22Rv1 (cell line): ENCODE measurements at regions not wholly inside any gene's neighbourhood (a gene's known extent, or its start where the extent isn't known, plus 50 kb on each side); places are given as distances from the start of the nearest gene placed in this dataset.
A peak's percentile ranks its signal among the peaks of the same experiment; 100 is the strongest.

Experiments
- H3K27ac ChIP-seq: fragments of 450-650 bp; 2 replicates; pipeline ENCODE4 v1.5.1; 2017
- ZFX ChIP-seq: fragments of 450-650 bp; IDR thresholded peaks from 2 replicates; pipeline ENCODE4 v1.6.1; 2017; ENCODE audit warnings: antibody characterized with exemption, borderline replicate concordance
- TF ChIP-seq, protein P1 (sequence below): fragments of 450-650 bp; IDR thresholded peaks from 2 replicates; pipeline ENCODE4 v1.5.1; 2017; ENCODE audit warnings: mild to moderate bottlenecking

DNA sequence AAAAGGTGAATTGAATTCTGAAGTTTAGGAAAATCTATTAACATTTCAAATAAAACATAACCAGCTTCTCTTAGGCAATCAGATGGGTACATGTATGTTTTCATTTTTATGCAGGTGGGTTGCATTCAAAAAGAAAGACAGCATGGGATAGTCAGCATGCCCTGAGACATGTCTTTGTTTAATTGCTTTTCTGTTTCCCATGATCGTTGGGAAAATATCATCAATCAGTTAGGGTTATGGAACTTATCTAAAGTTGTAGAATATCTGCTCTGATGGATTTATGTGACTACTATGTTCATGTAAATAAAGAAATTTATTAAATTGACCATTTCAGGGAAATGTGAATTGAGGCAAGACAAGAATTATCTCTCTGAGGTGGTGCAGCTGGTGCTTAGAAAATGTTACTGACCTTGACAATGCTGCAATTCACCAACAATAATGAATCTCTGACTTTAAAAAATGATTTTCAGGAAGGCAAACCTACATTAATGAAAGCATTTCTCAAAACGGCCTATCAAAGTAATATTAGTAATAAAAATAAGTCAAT is 112.7 kb downstream of the RFPL4B start:
- H3K27ac ChIP-seq: no peak overlapping the region
- no peak for TF ChIP-seq ZFX
- TF ChIP-seq, protein P1, sequence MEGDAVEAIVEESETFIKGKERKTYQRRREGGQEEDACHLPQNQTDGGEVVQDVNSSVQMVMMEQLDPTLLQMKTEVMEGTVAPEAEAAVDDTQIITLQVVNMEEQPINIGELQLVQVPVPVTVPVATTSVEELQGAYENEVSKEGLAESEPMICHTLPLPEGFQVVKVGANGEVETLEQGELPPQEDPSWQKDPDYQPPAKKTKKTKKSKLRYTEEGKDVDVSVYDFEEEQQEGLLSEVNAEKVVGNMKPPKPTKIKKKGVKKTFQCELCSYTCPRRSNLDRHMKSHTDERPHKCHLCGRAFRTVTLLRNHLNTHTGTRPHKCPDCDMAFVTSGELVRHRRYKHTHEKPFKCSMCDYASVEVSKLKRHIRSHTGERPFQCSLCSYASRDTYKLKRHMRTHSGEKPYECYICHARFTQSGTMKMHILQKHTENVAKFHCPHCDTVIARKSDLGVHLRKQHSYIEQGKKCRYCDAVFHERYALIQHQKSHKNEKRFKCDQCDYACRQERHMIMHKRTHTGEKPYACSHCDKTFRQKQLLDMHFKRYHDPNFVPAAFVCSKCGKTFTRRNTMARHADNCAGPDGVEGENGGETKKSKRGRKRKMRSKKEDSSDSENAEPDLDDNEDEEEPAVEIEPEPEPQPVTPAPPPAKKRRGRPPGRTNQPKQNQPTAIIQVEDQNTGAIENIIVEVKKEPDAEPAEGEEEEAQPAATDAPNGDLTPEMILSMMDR: no peak

DNA sequence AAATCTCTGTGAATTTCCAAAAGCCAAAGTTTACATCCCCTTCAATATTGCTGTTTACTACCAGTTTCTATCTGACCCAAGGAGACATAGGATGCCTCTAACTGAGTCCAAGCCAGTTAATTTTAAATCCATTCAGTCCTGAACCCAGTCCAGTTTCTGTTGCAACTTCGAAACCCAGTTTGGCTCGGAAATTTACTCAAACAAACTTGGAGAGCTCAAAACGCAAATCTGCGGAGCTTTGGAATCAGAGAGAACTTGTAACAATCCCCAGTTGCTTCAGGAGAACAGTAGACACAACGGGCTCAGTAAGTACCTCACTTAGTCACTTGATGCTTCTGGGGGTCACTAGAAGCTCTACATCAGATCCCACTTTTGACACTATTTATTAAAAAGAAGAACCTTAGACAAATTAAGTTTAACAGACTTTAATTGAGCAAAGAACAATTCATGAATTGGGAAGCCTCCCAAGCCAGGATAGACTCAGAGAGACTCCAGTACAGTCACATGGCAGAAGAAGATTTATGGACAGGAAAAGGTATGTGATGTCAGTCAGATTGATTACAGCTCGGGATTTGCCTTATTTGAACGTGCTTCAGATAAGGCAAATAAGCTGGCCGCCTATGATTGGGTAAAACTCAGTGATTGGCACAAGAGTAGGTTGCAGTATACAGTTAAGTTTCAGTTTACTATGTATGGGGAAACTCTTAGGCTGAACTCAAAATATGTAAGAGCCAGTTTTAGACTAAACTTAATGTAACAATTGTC is 118.0 kb downstream of the RFPL4B start:
- no peak for TF ChIP-seq ZFX
- TF ChIP-seq, protein P1: no peak
- H3K27ac ChIP-seq: no peak overlapping the region

DNA sequence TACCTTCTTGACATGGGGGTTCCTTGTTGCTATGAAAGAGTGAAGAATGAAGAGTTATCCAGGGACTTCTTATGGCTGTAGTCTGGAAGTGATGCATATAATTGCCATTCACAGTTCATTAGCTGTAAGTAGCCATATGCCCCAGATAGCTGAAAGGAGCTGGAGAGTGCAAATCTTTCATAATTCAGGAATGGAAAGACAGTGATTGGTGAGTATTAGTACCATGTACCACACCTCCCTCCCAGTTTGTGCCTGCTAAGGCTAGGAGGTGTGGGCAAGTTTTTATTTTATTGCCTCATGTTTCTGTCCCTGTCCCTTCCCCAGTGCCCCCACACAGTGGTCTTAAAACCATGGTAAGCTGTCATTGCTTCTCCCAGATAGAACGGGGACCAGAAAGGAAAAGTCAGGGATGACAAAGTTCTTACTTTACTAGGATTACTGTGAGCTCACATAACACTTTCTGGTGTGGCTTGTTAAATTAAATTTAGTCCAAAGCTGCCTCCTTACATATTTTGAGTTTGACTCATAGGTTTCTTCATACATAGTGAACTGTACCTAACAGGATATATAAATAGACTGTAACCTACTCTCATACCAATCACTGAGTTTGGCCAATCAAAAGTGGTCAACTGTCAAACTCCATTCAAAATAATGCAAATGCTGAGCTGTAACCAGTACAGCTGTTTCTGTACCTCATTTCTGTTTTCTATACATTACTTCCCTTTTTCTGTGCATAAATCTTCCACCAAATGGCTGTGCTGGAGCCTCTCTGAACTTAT is 119.4 kb downstream of the RFPL4B start:
- TF ChIP-seq, protein P1: no peak
- TF ChIP-seq ZFX: no peak
- no peak overlapping the region for H3K27ac ChIP-seq

DNA sequence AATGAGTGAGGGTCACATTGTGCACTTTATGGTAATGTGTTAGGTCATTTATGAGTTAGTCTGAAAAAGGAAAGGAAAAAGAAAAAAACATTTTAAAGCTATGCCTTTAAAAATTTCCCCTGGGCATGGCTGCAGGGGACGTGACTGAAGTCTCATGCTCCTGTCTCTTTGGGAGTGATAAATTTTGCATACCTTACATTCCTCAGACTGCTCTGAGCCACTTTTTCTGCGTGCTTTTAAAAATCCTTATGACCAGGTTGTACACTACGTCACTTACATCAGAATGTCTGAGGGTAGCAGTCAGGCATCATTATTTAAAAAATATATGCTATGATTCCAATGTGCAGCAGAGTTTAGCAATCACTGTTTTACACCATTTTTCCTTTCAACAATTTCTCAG is 121.2 kb downstream of the RFPL4B start:
- TF ChIP-seq ZFX: no peak
- TF ChIP-seq, protein P1: no peak
- no peak overlapping the region for H3K27ac ChIP-seq

DNA sequence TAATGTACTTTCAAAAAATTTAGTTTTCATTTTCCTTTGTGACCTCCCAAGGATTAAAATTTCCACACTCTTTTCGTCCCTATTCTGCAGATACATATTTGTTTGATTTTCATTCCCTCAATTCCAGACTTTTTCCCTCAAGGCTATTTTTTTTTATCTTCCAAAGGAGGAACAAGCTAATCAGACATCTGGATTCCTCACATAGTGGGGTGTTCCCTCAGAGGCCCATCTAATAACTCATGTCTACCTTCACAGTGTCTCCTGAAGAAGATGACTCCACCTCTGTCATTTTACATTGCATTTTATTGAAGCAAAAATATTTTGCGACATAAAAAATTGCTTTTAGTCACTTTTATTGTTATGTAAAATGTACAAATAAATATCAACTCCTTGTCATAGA is 122.2 kb downstream of the RFPL4B start:
- no peak overlapping the region for H3K27ac ChIP-seq
- TF ChIP-seq, protein P1: no peak
- no peak for TF ChIP-seq ZFX

DNA sequence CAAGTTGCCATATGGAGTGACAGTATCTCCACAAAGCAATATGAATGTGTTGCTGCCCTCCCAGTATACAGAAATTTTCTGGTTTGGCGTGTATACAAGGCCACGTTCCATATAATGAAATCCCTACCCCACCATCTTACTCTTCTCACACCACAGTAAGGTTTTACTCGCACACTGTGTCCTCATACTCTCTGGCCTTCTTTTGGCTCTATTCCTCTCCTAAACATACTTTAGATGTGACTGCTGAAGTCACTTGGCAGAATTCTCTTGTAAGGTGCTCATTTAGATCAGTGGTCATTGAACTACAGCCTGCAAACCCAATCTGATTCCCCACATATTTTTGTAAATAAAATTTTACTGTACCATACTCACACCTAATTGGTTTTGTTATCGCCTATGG is 123.2 kb downstream of the RFPL4B start:
- 0 out of 2 replicates have a peak overlapping the region, but pooled peaks have one; percentile 4 for H3K27ac ChIP-seq
- TF ChIP-seq, protein P1: no peak
- TF ChIP-seq ZFX: no peak
